ES-I3 (cell line): ENCODE measurements at regions not wholly inside any gene's neighbourhood (a gene's known extent, or its start where the extent isn't known, plus 50 kb on each side); places are given as distances from the start of the nearest gene placed in this dataset.
"Not testable (repeated sequence)": the region's sequence is repeated elsewhere in the genome, so short reads cannot be mapped to it uniquely, and the experiment has no call there.

Experiments used
- H3K36me3 ChIP-seq: 2 replicates; pipeline ENCODE4 v1.6.1; 2013; ENCODE audit warnings: mild to moderate bottlenecking, low read length, control low read depth, moderate library complexity; ENCODE audit not compliant: insufficient read depth
- H3K4me1 ChIP-seq: 2 replicates; pipeline ENCODE4 v1.6.1; 2013; ENCODE audit warnings: mild to moderate bottlenecking, control low read depth, low read length; ENCODE audit not compliant: insufficient read depth
- H3K9ac ChIP-seq: 2 replicates; pipeline ENCODE4 v1.6.1; 2013; ENCODE audit warnings: low read depth, mild to moderate bottlenecking, low read length, moderate library complexity
- H3K9me3 ChIP-seq: 2 replicates; pipeline ENCODE4 v1.6.1; 2013; ENCODE audit warnings: mild to moderate bottlenecking, low read length, moderate library complexity; ENCODE audit not compliant: control insufficient read depth, insufficient read depth

DNA sequence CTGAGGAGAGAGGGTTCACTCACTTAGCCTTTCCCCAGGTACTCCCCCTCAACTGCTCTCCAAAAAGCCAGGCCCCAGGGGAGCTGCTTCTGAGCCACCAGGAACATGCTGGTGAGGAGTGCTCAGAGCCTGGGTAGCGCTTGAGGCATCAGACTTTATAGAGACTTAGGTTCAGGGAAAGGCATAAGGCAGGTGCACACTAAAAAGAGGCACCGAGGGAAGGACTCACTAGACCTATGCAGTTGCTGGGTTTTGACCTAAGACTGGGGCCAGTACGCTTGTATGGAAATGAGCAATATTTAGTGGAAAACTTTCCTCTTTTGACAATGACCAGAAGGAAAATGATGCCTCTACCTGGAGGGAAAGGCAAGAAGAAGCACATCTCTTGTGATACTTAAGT is 589.1 kb downstream of the RPIA start:
- not testable (repeated sequence) for H3K9me3 ChIP-seq, H3K9ac ChIP-seq, H3K36me3 ChIP-seq, H3K4me1 ChIP-seq

DNA sequence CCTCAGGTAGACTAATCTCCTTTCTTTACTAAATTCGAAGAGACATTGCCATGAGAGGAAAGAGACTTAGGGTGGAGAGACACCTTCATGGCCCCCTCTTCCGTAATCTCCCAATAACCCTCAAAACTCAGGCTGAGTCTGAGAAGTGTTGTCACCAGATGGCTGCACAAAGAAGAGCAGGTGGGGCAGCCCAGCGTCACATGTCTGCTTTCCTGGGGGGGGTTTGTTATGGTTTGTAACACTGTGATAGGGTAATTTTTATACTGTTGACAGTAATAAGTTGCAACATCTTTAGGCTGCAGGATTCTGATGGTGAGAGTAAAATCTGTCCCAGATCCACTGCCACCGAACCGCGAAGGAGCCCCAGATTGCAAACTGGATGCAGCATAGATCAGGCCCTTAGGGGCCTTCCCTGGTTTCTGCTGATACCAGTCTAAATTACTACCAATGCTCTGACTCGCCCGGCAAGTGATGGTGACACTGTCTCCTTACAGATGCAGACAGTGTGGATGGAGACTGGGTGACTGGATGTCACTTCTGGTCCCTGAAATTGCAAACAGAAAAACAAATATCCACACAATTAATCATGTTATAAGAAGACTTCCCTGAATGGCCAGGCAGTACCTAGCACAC is 595.1 kb downstream of the RPIA start:
- not testable (repeated sequence) for H3K9me3 ChIP-seq, H3K9ac ChIP-seq, H3K36me3 ChIP-seq, H3K4me1 ChIP-seq

DNA sequence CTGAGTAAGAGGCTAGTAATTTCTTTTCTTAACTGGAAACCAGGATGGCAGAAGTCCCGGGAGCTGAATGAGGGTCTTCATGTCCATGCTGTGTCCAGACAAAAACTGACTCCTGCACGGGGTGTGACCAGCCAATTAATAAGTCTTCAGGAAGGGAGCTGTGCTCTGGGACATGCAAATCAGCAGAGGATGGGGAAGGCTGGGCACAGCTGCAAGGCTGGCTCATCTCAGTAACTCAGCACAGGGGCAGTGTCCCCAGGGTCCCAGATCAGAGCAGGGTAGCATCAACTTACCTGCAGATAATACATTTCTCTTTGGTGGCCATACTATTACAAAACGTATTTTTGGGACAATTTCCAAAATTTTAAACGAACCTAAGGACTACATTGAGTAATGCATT is 595.6 kb downstream of the RPIA start:
- not testable (repeated sequence) for H3K9ac ChIP-seq, H3K36me3 ChIP-seq

DNA sequence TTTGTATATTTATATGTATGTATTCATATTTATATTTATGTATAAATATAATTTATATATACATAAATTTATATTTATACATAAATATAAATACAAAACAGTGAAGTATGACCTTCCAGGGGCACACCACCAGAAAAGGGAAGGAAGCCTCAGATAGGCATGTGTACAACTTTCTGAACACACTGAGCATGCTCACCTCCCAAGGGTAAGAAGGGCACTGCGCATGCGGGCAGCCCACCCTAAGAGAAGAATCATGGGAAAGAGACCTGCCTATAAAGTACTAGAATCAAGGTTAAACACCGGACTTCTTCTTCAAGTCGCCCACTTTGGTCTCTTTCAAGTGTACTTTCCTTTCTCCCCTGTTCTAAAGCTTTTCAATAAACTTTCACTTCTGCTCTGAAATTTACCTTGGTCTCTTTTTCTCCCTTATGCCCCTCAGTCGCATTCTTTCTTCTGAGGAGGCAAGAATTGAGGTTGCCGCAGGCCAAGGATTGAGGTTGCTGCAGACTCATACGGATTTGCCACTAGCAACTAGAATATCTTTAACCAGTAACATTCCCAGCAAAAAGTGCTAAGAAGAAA is 600.3 kb downstream of the RPIA start:
- not testable (repeated sequence) for H3K9ac ChIP-seq, H3K36me3 ChIP-seq, H3K9me3 ChIP-seq, H3K4me1 ChIP-seq

More for the DNA sequence above, 595.6 kb downstream of the RPIA start:
- H3K4me1 ChIP-seq, H3K9me3 ChIP-seq: not testable (repeated sequence)

DNA sequence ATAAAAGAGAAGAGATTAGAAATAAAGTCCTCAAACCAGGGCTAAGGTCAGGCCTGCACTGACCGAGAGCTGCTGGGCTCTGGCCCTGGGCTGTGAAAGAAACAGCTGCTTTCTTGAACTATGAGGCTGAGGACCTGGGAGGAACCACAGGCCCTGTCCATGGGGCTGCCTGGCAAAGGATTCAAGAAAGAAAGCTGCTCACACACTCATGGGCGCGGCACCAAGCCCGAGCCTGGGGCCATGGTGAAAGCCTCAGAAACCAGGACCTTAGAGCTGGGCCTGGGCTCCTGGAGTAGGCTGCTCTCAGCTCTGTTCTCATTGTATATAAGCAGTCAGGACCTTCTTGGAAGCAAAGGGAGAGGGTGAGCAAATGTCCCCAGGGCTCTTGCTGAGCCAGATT is 601.9 kb downstream of the RPIA start:
- not testable (repeated sequence) for H3K9me3 ChIP-seq, H3K36me3 ChIP-seq, H3K9ac ChIP-seq, H3K4me1 ChIP-seq

DNA sequence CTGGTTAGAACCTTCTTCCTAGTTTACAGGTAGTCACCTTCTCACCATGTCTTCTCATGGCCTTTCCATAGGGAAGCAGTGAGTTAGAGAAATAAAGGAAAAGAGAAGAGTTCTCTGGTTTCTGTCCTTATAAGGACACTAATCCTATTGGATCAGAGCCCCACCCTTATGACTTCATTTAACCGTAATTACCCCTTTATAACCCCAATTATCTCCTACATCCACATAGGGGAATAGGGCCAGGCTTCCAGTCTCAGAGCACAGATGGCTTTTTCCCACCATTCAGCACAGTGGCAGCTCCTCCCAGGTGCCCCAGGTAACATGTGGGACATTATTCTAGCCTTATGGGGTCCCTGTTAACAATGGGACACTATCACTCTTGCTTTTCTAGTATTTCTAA is 602.9 kb downstream of the RPIA start:
- H3K36me3 ChIP-seq, H3K4me1 ChIP-seq, H3K9me3 ChIP-seq: not testable (repeated sequence)

DNA sequence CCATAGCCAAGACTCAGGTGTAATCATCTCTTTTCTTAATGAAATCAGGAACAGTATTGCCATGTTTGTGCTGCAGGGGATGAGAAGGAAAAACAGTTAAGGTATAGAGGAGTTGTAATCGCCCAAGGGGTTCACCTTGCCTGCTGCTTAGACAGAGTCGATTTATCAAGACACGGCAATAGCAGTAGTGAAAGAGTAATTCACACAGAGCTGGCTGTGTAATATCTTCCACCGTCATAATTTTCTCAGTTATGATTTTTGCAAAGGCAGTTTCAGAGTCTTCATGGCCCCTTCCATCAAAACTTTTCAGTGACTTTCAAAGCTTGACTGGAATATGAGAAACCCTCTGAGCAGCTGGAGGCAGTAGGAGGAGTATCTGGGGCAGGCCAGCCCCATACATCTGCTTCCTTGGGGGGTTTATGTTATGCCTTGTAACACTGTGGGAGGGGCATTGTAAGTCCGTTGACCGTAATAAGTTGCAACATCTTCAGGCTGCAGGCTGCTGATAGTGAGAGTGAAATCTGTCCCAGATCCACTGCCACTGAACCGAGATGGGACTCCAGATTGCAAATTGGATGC is 605.4 kb downstream of the RPIA start:
- not testable (repeated sequence) for H3K9me3 ChIP-seq, H3K4me1 ChIP-seq, H3K9ac ChIP-seq, H3K36me3 ChIP-seq

More for the DNA sequence above, 602.9 kb downstream of the RPIA start:
- H3K9ac ChIP-seq = not testable (repeated sequence)

- not testable (repeated sequence) for H3K4me1 ChIP-seq, H3K9ac ChIP-seq, H3K9me3 ChIP-seq, H3K36me3 ChIP-seq
Measured at GRCh38 chr2:89299196-89299595, 607.7 kb downstream of the RPIA start.

GRCh38 chr2:89305623-89306022 is 614.1 kb downstream of the RPIA start:
- H3K9ac ChIP-seq, H3K36me3 ChIP-seq, H3K4me1 ChIP-seq, H3K9me3 ChIP-seq: not testable (repeated sequence)

GRCh38 chr2:89306869-89307637 is 615.6 kb downstream of the RPIA start:
- not testable (repeated sequence) for H3K9me3 ChIP-seq, H3K4me1 ChIP-seq, H3K9ac ChIP-seq, H3K36me3 ChIP-seq

DNA sequence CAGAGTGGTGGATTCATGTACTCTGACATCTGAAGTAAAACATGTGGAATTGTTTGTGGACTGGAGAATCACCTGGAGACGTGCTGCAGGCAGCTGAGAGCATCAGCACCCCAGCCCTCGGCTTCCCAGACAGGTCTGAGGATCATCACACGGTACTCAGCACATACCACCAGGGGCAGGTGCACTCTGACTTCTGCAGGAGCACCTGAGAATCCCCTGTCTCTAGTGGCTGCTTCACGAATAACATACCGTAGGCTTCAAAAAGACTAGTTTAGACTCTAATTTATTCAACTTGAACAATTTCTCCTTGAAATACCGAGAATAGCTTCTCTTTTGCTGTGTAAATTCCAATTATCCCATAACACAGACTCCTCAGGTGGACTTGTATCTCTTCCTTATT is 627.5 kb downstream of the RPIA start:
- H3K9me3 ChIP-seq, H3K36me3 ChIP-seq, H3K9ac ChIP-seq, H3K4me1 ChIP-seq: not testable (repeated sequence)

DNA sequence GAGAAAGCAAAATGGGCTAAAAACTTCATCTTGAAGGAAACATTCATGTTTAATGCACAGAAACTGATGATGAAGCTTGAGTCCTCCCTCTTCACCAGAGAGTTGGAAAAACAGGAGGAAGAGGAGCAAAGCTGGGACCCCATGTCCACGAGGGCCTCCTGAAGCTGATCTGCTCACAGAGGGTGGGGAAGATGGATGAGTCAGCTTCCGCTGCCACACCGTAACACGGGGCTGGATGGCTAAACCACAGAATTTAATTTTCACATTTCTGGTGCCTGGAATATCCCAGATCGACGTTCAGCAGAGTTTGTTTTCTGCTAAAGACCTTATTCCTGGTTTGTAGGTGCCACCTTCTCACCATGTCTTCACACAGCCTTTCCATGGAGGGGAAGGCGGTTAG is 634.4 kb downstream of the RPIA start:
- not testable (repeated sequence) for H3K4me1 ChIP-seq, H3K9me3 ChIP-seq, H3K9ac ChIP-seq, H3K36me3 ChIP-seq

- H3K4me1 ChIP-seq, H3K9ac ChIP-seq, H3K9me3 ChIP-seq, H3K36me3 ChIP-seq: not testable (repeated sequence)
Measured at GRCh38 chr2:89326455-89326854, 635.0 kb downstream of the RPIA start.

DNA sequence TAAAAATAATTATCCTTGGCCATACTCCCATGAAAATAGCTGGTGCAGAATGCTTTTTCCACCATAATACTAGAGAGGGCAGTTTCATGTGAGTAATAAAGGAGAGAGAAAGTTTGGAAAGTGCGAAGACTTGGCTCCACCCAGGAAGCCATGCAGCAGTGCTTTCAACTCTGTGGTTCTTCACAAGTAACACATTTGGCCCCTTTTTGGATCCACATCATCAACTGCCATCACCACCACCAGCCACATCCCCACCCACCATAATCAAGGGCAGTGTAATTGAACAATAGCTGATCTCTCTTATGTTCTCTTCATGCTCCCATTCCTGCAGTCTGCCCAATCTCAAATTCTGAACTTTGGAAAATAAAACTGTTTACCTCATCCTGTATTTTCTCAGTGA is 637.3 kb downstream of the RPIA start:
- not testable (repeated sequence) for H3K9me3 ChIP-seq, H3K4me1 ChIP-seq

More for the DNA sequence above, 637.3 kb downstream of the RPIA start:
- H3K9ac ChIP-seq, H3K36me3 ChIP-seq: not testable (repeated sequence)
